Aorta (tissue), 5 donors: ENCODE measurements at regions not wholly inside any gene's neighbourhood (a gene's known extent, or its start where the extent isn't known, plus 50 kb on each side); places are given as distances from the start of the nearest gene placed in this dataset.

ENCODE experiments used
- ATAC-seq: fragments of 200-7000 bp; cut with Tn5 transposase; one replicate; pipeline ENCODE4 v1.9.1; 2022; ENCODE audit warnings: moderate library complexity; ENCODE audit not compliant: low FRiP score
- DNase-seq, 2 donors: peaks; one replicate each; pipeline ENCODE4 v3.0.0-alpha.2; 2020
- H3K27ac ChIP-seq, 2 donors: one replicate each; pipeline ENCODE4 v1.5.1; 2013; ENCODE audit warnings: low read length in 2 of 2, mild to moderate bottlenecking in 2 of 2, moderate library complexity in 2 of 2, control low read depth in 1 of 2, inconsistent platforms in 1 of 2, low read depth in 1 of 2
- H3K27me3 ChIP-seq, 2 donors: one replicate each; pipeline ENCODE4 v1.6.1; 2013; ENCODE audit warnings: control low read depth in 1 of 2, low read length in 1 of 2, mild to moderate bottlenecking in 1 of 2, moderate library complexity in 1 of 2; ENCODE audit not compliant: insufficient read depth in 2 of 2, control insufficient read depth in 1 of 2
- H3K36me3 ChIP-seq, 2 donors: one replicate each; pipeline ENCODE4 v1.6.1; 2013; ENCODE audit warnings: control low read depth in 1 of 2, low read length in 1 of 2, mild to moderate bottlenecking in 1 of 2; ENCODE audit not compliant: insufficient read depth in 2 of 2, control insufficient read depth in 1 of 2
- H3K4me1 ChIP-seq, 2 donors: one replicate each; pipeline ENCODE4 v1.6.1; 2013; ENCODE audit warnings: low read length in 2 of 2, control low read depth in 1 of 2, mild to moderate bottlenecking in 1 of 2, moderate library complexity in 1 of 2; ENCODE audit not compliant: insufficient read depth in 2 of 2, control insufficient read depth in 1 of 2
- H3K4me3 ChIP-seq, 2 donors: one replicate each; pipeline ENCODE4 v1.5.1; 2013; ENCODE audit warnings: low read length in 2 of 2, control low read depth in 1 of 2, mild to moderate bottlenecking in 1 of 2
- H3K9me3 ChIP-seq: one replicate; pipeline ENCODE4 v1.6.1; 2013; ENCODE audit warnings: mild to moderate bottlenecking, low read length; ENCODE audit not compliant: control insufficient read depth
- WGBS, 2 donors: extraction: QIAGEN DNeasy Blood & Tissue Kit; methylation state at CpG; one replicate each; pipeline ENCODE4 v1.1.7; 2013; 5-methylcytosine and 5-hydroxymethylcytosine counted together
- intact Hi-C, 2 donors: fragments of 100-400 bp; cut with DNase I; formaldehyde crosslinking; loops; one replicate each; pipeline versions ENCODE4 v1.14.2 to v1.15.0; 2022
- donor health status: healthy with polysubstance abuse.
- donor health status: Bipolar disorder and iron deficiency.
- donor health status: DM: no; HTN: no; CAD: no.
- donor health status: DM: no; HTN: no; CAD: no.
- donor health status: DM: yes; HTN: yes; CAD: no.

GRCh38 chr10:93208717-93209464 is 135.2 kb downstream of the CYP26A1 start:
- WGBS, 2 donors, result 82 to 83% methylated on average over 7 of the region's 7 CpGs

GRCh38 chr10:93211991-93212390 is 138.3 kb downstream of the CYP26A1 start:
- no peak for DNase-seq
- H3K4me1 ChIP-seq, result no peaks in the 10 kb centered on the region
- no peak for ATAC-seq
- 27 to 34% methylated on average over 8 of the region's 8 CpGs for WGBS, 2 donors
- no peaks in the 10 kb centered on the region for H3K36me3 ChIP-seq
- intact Hi-C loops, result no loop called here
- no peak overlapping the region for H3K27ac ChIP-seq
- no peaks in the 10 kb centered on the region for H3K9me3 ChIP-seq
- no peak overlapping the region for H3K4me3 ChIP-seq
- no peaks in the 10 kb centered on the region for H3K27me3 ChIP-seq

More at GRCh38 chr10:93208717-93209464, 135.2 kb downstream of the CYP26A1 start:
- DNase-seq, result no peak
- Histone ChIP-seq H3K9me3 (no peaks in the 10 kb centered on the region), H3K4me1 (no peaks in the 10 kb centered on the region), H3K27ac (no peak overlapping the region), H3K36me3 (no peaks in the 10 kb centered on the region), H3K27me3 (no peaks in the 10 kb centered on the region), H3K4me3 (no peak overlapping the region)
- no peak for ATAC-seq
- intact Hi-C loops, result no loop called here

GRCh38 chr10:93215312-93215711 is 141.6 kb downstream of the CYP26A1 start:
- WGBS, 2 donors, result 71 to 93% methylated on average over 3 of the region's 3 CpGs
- Histone ChIP-seq H3K4me1 (no peaks in the 10 kb centered on the region), H3K4me3 (no peak overlapping the region), H3K36me3 (no peaks in the 10 kb centered on the region), H3K27me3 (no peaks in the 10 kb centered on the region), H3K27ac (no peak overlapping the region), H3K9me3 (no peaks in the 10 kb centered on the region)
- DNase-seq (no peak), ATAC-seq (no peak)
- intact Hi-C loops, result no loop called here

- 86 to 88% methylated on average over 5 of the region's 5 CpGs for WGBS, 2 donors
- Histone ChIP-seq H3K4me3 (no peak overlapping the region), H3K27ac (no peak overlapping the region), H3K36me3 (no peaks in the 10 kb centered on the region), H3K4me1 (no peaks in the 10 kb centered on the region), H3K9me3 (no peaks in the 10 kb centered on the region), H3K27me3 (no peaks in the 10 kb centered on the region)
- no peak for DNase-seq
- no peak for ATAC-seq
- intact Hi-C loops, result no loop called here
Observed at GRCh38 chr10:93216341-93216985, 142.8 kb downstream of the CYP26A1 start.

GRCh38 chr10:93218386-93218785 is 144.7 kb downstream of the CYP26A1 start:
- ATAC-seq (no peak), DNase-seq (no peak)
- Histone ChIP-seq H3K9me3 (no peaks in the 10 kb centered on the region), H3K4me1 (no peaks in the 10 kb centered on the region), H3K36me3 (no peaks in the 10 kb centered on the region), H3K27me3 (no peaks in the 10 kb centered on the region), H3K4me3 (no peak overlapping the region), H3K27ac (no peak overlapping the region)
- intact Hi-C loops, result no loop called here

GRCh38 chr10:93219347-93219746 is 145.7 kb downstream of the CYP26A1 start:
- H3K27ac ChIP-seq, result no peak overlapping the region
- no peaks in the 10 kb centered on the region for H3K27me3 ChIP-seq
- intact Hi-C loops, result no loop called here
- ATAC-seq (no peak), DNase-seq (no peak)
- no peaks in the 10 kb centered on the region for H3K36me3 ChIP-seq
- 90 to 93% methylated on average over 1 of the region's 1 CpG for WGBS, 2 donors
- H3K4me3 ChIP-seq, result no peak overlapping the region
- no peaks in the 10 kb centered on the region for H3K4me1 ChIP-seq
- H3K9me3 ChIP-seq, result no peaks in the 10 kb centered on the region

GRCh38 chr10:93220296-93221170 is 146.8 kb downstream of the CYP26A1 start:
- Histone ChIP-seq H3K4me1 (no peaks in the 10 kb centered on the region), H3K4me3 (no peak overlapping the region), H3K27ac (no peak overlapping the region), H3K9me3 (no peaks in the 10 kb centered on the region), H3K36me3 (no peaks in the 10 kb centered on the region), H3K27me3 (no peaks in the 10 kb centered on the region)
- DNase-seq, result no peak
- ATAC-seq, result no peak
- 83 to 84% methylated on average over 33 of the region's 33 CpGs for WGBS, 2 donors
- intact Hi-C loops, result no loop called here

- no peaks in the 10 kb centered on the region for H3K4me1 ChIP-seq
Observed at GRCh38 chr10:93221171-93221496, 147.4 kb downstream of the CYP26A1 start.

More at GRCh38 chr10:93221171-93221496, 147.4 kb downstream of the CYP26A1 start:
- Histone ChIP-seq H3K27me3 (no peaks in the 10 kb centered on the region), H3K36me3 (no peaks in the 10 kb centered on the region), H3K4me3 (no peak overlapping the region), H3K9me3 (no peaks in the 10 kb centered on the region), H3K27ac (no peak overlapping the region)
- no peak for DNase-seq
- 92 to 95% methylated on average over 18 of the region's 18 CpGs for WGBS, 2 donors
- ATAC-seq, result no peak
- intact Hi-C loops, result no loop called here
